ENCODE measurements at regions not wholly inside any gene's neighbourhood (a gene's known extent, or its start where the extent isn't known, plus 50 kb on each side); places are given as distances from the start of the nearest gene placed in this dataset.

DNA sequence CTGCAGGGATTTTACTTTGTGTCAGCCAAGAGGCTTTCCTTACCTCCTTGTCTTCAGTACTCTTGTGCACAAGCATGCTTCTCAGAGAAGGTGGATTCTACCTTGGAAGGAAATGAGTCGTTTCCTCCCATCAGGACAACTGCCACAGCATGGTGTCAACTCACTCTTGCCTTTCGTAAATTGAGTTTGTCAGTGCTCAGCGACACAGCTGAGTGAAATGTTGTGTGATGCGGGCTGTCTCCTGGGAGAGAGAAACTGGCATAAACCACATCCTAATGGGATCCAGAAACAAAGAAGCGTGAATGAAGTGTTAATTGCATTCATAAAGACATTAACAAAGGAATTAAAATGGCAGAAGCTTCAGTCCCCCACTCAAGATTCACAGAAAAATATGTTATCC, 51.5 kb upstream of the SLC22A15 start:
- Histone ChIP-seq H3K4me1 (no peaks in the 10 kb centered on the region), H3K4me2 (no peak overlapping the region), H3K9me3 (no peaks in the 10 kb centered on the region), H3K27ac (no peak overlapping the region), H3K4me3 (no peak overlapping the region)
- FAIRE-seq (no peak), ATAC-seq (no peak), DNase-seq (ENCODE audit: low read depth in 1 of 2, low spot score in 1 of 2) (no peak)
- ChIA-PET CTCF (no interaction called here), POLR2A (no interaction called here)
- TF ChIP-seq, protein P1, sequence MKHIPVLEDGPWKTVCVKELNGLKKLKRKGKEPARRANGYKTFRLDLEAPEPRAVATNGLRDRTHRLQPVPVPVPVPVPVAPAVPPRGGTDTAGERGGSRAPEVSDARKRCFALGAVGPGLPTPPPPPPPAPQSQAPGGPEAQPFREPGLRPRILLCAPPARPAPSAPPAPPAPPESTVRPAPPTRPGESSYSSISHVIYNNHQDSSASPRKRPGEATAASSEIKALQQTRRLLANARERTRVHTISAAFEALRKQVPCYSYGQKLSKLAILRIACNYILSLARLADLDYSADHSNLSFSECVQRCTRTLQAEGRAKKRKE (CRISPR knock-in tag; IDR thresholded peaks at IDR 0.05; ENCODE audit: low read depth) = no peak
- TF ChIP-seq, protein P2, sequence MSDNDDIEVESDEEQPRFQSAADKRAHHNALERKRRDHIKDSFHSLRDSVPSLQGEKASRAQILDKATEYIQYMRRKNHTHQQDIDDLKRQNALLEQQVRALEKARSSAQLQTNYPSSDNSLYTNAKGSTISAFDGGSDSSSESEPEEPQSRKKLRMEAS (IDR thresholded peaks at IDR 0.05) = no peak
- TF ChIP-seq BHLHE40 (IDR thresholded peaks at IDR 0.05; ENCODE audit: low read depth, low read length) = no peak
- TF ChIP-seq, protein P3, sequence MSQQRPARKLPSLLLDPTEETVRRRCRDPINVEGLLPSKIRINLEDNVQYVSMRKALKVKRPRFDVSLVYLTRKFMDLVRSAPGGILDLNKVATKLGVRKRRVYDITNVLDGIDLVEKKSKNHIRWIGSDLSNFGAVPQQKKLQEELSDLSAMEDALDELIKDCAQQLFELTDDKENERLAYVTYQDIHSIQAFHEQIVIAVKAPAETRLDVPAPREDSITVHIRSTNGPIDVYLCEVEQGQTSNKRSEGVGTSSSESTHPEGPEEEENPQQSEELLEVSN (IDR thresholded peaks at IDR 0.05; ENCODE audit: borderline replicate concordance, low read depth) = no peak
- no peak for TF ChIP-seq TFCP2L1 (CRISPR knock-in tag; IDR thresholded peaks at IDR 0.05)
- no peak for TF ChIP-seq PHF8 (IDR thresholded peaks at IDR 0.05; ENCODE audit: borderline replicate concordance, low read depth)
- no peak for TF ChIP-seq NPAS2 (CRISPR knock-in tag; IDR thresholded peaks at IDR 0.05; ENCODE audit: borderline replicate concordance)
- TF ChIP-seq, protein P4, sequence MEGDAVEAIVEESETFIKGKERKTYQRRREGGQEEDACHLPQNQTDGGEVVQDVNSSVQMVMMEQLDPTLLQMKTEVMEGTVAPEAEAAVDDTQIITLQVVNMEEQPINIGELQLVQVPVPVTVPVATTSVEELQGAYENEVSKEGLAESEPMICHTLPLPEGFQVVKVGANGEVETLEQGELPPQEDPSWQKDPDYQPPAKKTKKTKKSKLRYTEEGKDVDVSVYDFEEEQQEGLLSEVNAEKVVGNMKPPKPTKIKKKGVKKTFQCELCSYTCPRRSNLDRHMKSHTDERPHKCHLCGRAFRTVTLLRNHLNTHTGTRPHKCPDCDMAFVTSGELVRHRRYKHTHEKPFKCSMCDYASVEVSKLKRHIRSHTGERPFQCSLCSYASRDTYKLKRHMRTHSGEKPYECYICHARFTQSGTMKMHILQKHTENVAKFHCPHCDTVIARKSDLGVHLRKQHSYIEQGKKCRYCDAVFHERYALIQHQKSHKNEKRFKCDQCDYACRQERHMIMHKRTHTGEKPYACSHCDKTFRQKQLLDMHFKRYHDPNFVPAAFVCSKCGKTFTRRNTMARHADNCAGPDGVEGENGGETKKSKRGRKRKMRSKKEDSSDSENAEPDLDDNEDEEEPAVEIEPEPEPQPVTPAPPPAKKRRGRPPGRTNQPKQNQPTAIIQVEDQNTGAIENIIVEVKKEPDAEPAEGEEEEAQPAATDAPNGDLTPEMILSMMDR (IDR thresholded peaks at IDR 0.05) = no peak
- TF ChIP-seq NFE2L2 (conservative IDR thresholded peaks at IDR 0.05; ENCODE audit: low read length) = no peak
- no peak for TF ChIP-seq CHD4 (IDR thresholded peaks at IDR 0.05; ENCODE audit: borderline replicate concordance)
- TF ChIP-seq ZNF302 (CRISPR knock-in tag; IDR thresholded peaks at IDR 0.05) = no peak
- WGBS (ENCODE audit: missing lambda C conversion rate) = 63% methylated on average over 5 of the region's 5 CpGs

DNA sequence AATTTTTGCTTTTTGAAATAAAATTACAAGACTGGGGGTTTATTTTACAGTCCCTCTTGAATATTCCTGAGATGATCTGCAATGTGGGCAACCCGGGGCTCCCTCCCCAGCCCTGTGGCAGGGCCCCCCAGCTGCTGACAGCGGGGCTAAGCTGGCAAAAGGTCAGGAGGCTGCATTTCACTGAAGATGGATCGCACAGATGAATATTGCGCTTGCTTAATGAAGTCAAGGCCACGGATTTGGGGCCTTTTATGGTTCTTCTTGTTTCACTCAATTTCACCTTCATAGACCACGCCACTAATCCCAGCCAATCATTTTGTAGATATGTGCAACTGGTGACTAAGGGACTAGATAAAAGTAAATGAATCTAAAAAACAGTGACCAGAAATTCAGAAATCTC, 50.8 kb upstream of the SLC22A15 start:
- no peak for TF ChIP-seq HOXB5 (CRISPR knock-in tag; IDR thresholded peaks at IDR 0.05)
- TF ChIP-seq MYC (IDR thresholded peaks at IDR 0.05; ENCODE audit: borderline replicate concordance, low read length) = no peak
- TF ChIP-seq FOSL2 (IDR thresholded peaks at IDR 0.05) = no peak
- TF ChIP-seq FOSL2 (CRISPR knock-in tag; IDR thresholded peaks at IDR 0.05) = no peak
- TF ChIP-seq FOSB (CRISPR knock-in tag; IDR thresholded peaks at IDR 0.05) = no peak
- TF ChIP-seq, protein P4 (IDR thresholded peaks at IDR 0.05) = no peak
- WGBS (ENCODE audit: missing lambda C conversion rate) = 40% methylated on average over 6 of the region's 6 CpGs
- no peaks in the 10 kb centered on the region for H3K9me3 ChIP-seq
- ChIA-PET CTCF (no interaction called here), POLR2A (no interaction called here)
- no peaks in the 10 kb centered on the region for H3K4me1 ChIP-seq
- H3K4me2 ChIP-seq = no peak overlapping the region
- H3K4me3 ChIP-seq = no peak overlapping the region
- DNase-seq (ENCODE audit: low read depth in 1 of 2, low spot score in 1 of 2) (no peak), FAIRE-seq (no peak), ATAC-seq (no peak)
- H3K27ac ChIP-seq = no peak overlapping the region

Small RNA genes lying in the stretch of these regions (small RNA-seq; reads per million reads assigned to genes)
- 0 reads per million in 6 experiments for gene AL357137.1
